GM23338 (cell line): ENCODE measurements at regions not wholly inside any gene's neighbourhood (a gene's known extent, or its start where the extent isn't known, plus 50 kb on each side); places are given as distances from the start of the nearest gene placed in this dataset.

Experiments used
- ATAC-seq: fragments of 200-7000 bp; cut with Tn5 transposase; 3 replicates; pipeline ENCODE4 v1.9.1; 2020
- DNase-seq: peaks from one replicate; pipeline ENCODE4 v3.0.0-alpha.2; 2015; ENCODE audit warnings: low spot score
- H2AFZ ChIP-seq: fragments of 200-600 bp; sonication (generic); 2 replicates; pipeline ENCODE4 v1.8.0; 2016; ENCODE audit warnings: antibody characterized with exemption, mild to moderate bottlenecking, moderate library complexity
- H3F3A ChIP-seq: fragments of 200-600 bp; sonication (generic); replicated peaks from 2 replicates; pipeline ENCODE4 v1.8.0; 2017; ENCODE audit warnings: antibody characterized with exemption, mixed run types, low read depth
- H3K27ac ChIP-seq: fragments of 200-600 bp; sonication (generic); 2 replicates; pipeline ENCODE4 v1.6.1; 2016; ENCODE audit warnings: low read depth
- H3K27me3 ChIP-seq: fragments of 200-600 bp; sonication (generic); 2 replicates; pipeline ENCODE4 v1.8.0; 2016; ENCODE audit warnings: mild to moderate bottlenecking, mixed run types, moderate library complexity; ENCODE audit not compliant: insufficient read depth
- H3K36me3 ChIP-seq: fragments of 200-600 bp; sonication (generic); 2 replicates; pipeline ENCODE4 v1.8.0; 2016; ENCODE audit warnings: mild to moderate bottlenecking; ENCODE audit not compliant: insufficient read depth
- H3K4me1 ChIP-seq: fragments of 200-600 bp; sonication (generic); 2 replicates; pipeline ENCODE4 v1.8.0; 2016; ENCODE audit warnings: mild to moderate bottlenecking, moderate library complexity; ENCODE audit not compliant: insufficient read depth
- H3K4me2 ChIP-seq: fragments of 200-600 bp; sonication (generic); 2 replicates; pipeline ENCODE4 v1.7.1; 2017; ENCODE audit warnings: mixed run types
- H3K4me3 ChIP-seq: fragments of 200-600 bp; sonication (generic); 2 replicates; pipeline ENCODE4 v1.6.1; 2016; ENCODE audit warnings: mixed run types
- H3K79me2 ChIP-seq: fragments of 200-600 bp; sonication (generic); replicated peaks from 2 replicates; pipeline ENCODE4 v1.8.0; 2017; ENCODE audit warnings: mild to moderate bottlenecking; ENCODE audit not compliant: insufficient read depth
- H3K9me2 ChIP-seq: fragments of 200-600 bp; sonication (generic); 2 replicates; pipeline ENCODE4 v1.8.0; 2017; ENCODE audit not compliant: insufficient read depth
- H4K20me1 ChIP-seq: fragments of 200-600 bp; sonication (generic); replicated peaks from 2 replicates; pipeline ENCODE4 v1.8.0; 2017; ENCODE audit warnings: mild to moderate bottlenecking; ENCODE audit not compliant: insufficient read depth
- H3K27ac Mint-ChIP-seq: 2 replicates; pipeline ENCODE4 v1.8.0; 2020; ENCODE audit warnings: inconsistent platforms, mild to moderate bottlenecking, moderate library complexity, mixed read lengths
- H3K27me3 Mint-ChIP-seq: 3 replicates; pipeline ENCODE4 v1.8.0; 2022; ENCODE audit warnings: low read depth, mild to moderate bottlenecking, moderate library complexity, mixed read lengths, inconsistent platforms; ENCODE audit not compliant: insufficient read depth, poor library complexity
- H3K36me3 Mint-ChIP-seq: 3 replicates; pipeline ENCODE4 v1.8.0; 2021; ENCODE audit warnings: low read depth, mild to moderate bottlenecking, inconsistent platforms, moderate library complexity, mixed read lengths
- H3K4me1 Mint-ChIP-seq: 3 replicates; pipeline ENCODE4 v1.8.0; 2020; ENCODE audit warnings: mild to moderate bottlenecking, inconsistent platforms, mixed read lengths
- H3K4me3 Mint-ChIP-seq: 3 replicates; pipeline ENCODE4 v1.8.0; 2021; ENCODE audit warnings: moderate library complexity, mild to moderate bottlenecking, inconsistent platforms, mixed read lengths
- H3K9me3 Mint-ChIP-seq: 3 replicates; pipeline ENCODE4 v1.8.0; 2020; ENCODE audit warnings: moderate library complexity, mild to moderate bottlenecking, inconsistent platforms, mixed read lengths
- CREB1 ChIP-seq: fragments of 250-450 bp; sonication (Bioruptor Pico); IDR thresholded peaks from 2 replicates; pipeline ENCODE4 v1.5.0; 2020; ENCODE audit warnings: low read depth, mild to moderate bottlenecking, moderate library complexity
- EZH2 ChIP-seq: fragments of 200-600 bp; sonication (generic); IDR thresholded peaks from one replicate; pipeline ENCODE4 v1.8.0; 2017; ENCODE audit warnings: antibody characterized with exemption, mild to moderate bottlenecking, low read depth; ENCODE audit not compliant: unreplicated experiment
- EZH2phosphoT487 ChIP-seq: fragments of 200-600 bp; sonication (generic); IDR thresholded peaks from one replicate; pipeline ENCODE4 v1.8.1; 2018; ENCODE audit warnings: antibody characterized with exemption; ENCODE audit not compliant: unreplicated experiment
- JUNB ChIP-seq: IDR thresholded peaks from one replicate; pipeline ENCODE4 v1.6.1; 2016; ENCODE audit warnings: antibody characterized with exemption; ENCODE audit not compliant: unreplicated experiment
- NANOG ChIP-seq: IDR thresholded peaks from 2 replicates; pipeline ENCODE4 v1.6.1; 2016; ENCODE audit warnings: antibody characterized with exemption, borderline replicate concordance
- POLR2AphosphoS5 ChIP-seq: IDR thresholded peaks from 2 replicates; pipeline ENCODE4 v1.6.1; 2016; ENCODE audit warnings: antibody characterized with exemption, low read depth
- STAT1 ChIP-seq: IDR thresholded peaks from one replicate; pipeline ENCODE4 v1.6.1; 2016; ENCODE audit warnings: antibody characterized with exemption; ENCODE audit not compliant: unreplicated experiment
- ZNF114 ChIP-seq: fragments of 250-450 bp; sonication (Bioruptor Pico); IDR thresholded peaks from 2 replicates; pipeline ENCODE4 v1.5.0; 2020; ENCODE audit warnings: mild to moderate bottlenecking, moderate library complexity
- ZNF331 ChIP-seq: fragments of 250-450 bp; sonication (Bioruptor Pico); IDR thresholded peaks from 2 replicates; pipeline ENCODE4 v1.5.0; 2020; ENCODE audit warnings: low read depth, mild to moderate bottlenecking, moderate library complexity
- TF ChIP-seq, protein P1 (sequence below), 2 experiments: fragments of 200-600 bp in 1 of 2; sonication (generic) in 1 of 2; conservative IDR thresholded peaks; 2 replicates each; pipeline versions ENCODE4 v1.5.1 to v1.6.1; 2016 to 2017; ENCODE audit warnings: antibody characterized with exemption in 2 of 2, low read depth in 2 of 2, mild to moderate bottlenecking in 2 of 2, moderate library complexity in 1 of 2
- TF ChIP-seq, protein P2 (sequence below): IDR thresholded peaks from one replicate; pipeline ENCODE4 v1.6.1; 2018; ENCODE audit warnings: antibody characterized with exemption; ENCODE audit not compliant: unreplicated experiment
- TF ChIP-seq, protein P3 (sequence below): fragments of 250-450 bp; sonication (Bioruptor Pico); IDR thresholded peaks from 2 replicates; pipeline ENCODE4 v1.5.0; 2020; ENCODE audit warnings: mild to moderate bottlenecking, moderate library complexity
- TF ChIP-seq, protein P4 (sequence below): IDR thresholded peaks from 2 replicates; pipeline ENCODE4 v1.6.1; 2016; ENCODE audit warnings: antibody characterized with exemption

DNA sequence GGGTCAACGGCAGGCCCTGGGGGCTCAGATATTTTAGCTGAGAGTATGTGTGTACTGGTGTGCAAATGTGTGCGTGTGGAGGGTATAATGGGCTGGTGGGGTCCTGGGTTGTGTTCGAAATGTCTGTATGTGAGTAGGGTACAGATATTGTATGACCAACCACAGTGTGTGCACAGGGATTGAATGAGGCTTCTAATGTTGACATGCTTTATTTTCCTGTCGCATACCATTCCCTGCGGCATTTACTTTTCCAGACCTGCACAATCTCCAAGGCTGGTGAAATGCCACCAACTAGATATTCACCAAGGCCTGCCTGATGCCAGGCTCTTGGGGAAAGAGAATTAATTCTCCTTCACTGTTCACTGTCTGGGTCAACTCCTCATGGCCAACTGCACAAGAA is 441.4 kb upstream of the SULF2 start:
- Mint-ChIP-seq H3K4me1 (no peaks in the 10 kb centered on the region; the same call in 2 of the 3 replicates), H3K36me3 (peaks cover 4% of the 10 kb centered on the region; the same call in 2 of the 3 replicates), H3K4me3 (no peak overlapping the region), H3K27me3 (peaks cover 4% of the 10 kb centered on the region), H3K27ac (no peak overlapping the region), H3K9me3 (peaks cover 14% of the 10 kb centered on the region)
- Histone ChIP-seq H3K4me3 (no peak overlapping the region), H3K27ac (no peak overlapping the region), H3K4me2 (no peak overlapping the region), H3F3A (no peaks in the 10 kb centered on the region), H3K4me1 (no peaks in the 10 kb centered on the region), H3K36me3 (no peaks in the 10 kb centered on the region), H3K27me3 (no peaks in the 10 kb centered on the region), H3K9me2 (no peaks in the 10 kb centered on the region), H3K79me2 (no peaks in the 10 kb centered on the region), H2AFZ (no peak overlapping the region), H4K20me1 (no peaks in the 10 kb centered on the region)
- no peak for DNase-seq
- TF ChIP-seq NANOG = no peak
- TF ChIP-seq STAT1 = no peak
- no peak for TF ChIP-seq ZNF331 (CRISPR knock-in tag)
- TF ChIP-seq EZH2 = no peak
- no peak for TF ChIP-seq ZNF114 (CRISPR knock-in tag)
- TF ChIP-seq, protein P1, sequence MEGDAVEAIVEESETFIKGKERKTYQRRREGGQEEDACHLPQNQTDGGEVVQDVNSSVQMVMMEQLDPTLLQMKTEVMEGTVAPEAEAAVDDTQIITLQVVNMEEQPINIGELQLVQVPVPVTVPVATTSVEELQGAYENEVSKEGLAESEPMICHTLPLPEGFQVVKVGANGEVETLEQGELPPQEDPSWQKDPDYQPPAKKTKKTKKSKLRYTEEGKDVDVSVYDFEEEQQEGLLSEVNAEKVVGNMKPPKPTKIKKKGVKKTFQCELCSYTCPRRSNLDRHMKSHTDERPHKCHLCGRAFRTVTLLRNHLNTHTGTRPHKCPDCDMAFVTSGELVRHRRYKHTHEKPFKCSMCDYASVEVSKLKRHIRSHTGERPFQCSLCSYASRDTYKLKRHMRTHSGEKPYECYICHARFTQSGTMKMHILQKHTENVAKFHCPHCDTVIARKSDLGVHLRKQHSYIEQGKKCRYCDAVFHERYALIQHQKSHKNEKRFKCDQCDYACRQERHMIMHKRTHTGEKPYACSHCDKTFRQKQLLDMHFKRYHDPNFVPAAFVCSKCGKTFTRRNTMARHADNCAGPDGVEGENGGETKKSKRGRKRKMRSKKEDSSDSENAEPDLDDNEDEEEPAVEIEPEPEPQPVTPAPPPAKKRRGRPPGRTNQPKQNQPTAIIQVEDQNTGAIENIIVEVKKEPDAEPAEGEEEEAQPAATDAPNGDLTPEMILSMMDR (conservative IDR thresholded peaks at IDR 0.05; ENCODE audit: low read depth in 2 of 2) = no peak
- no peak for TF ChIP-seq JUNB
- no peak for TF ChIP-seq POLR2AphosphoS5
- no peak for TF ChIP-seq CREB1
- no peak for TF ChIP-seq EZH2phosphoT487
- TF ChIP-seq, protein P2, sequence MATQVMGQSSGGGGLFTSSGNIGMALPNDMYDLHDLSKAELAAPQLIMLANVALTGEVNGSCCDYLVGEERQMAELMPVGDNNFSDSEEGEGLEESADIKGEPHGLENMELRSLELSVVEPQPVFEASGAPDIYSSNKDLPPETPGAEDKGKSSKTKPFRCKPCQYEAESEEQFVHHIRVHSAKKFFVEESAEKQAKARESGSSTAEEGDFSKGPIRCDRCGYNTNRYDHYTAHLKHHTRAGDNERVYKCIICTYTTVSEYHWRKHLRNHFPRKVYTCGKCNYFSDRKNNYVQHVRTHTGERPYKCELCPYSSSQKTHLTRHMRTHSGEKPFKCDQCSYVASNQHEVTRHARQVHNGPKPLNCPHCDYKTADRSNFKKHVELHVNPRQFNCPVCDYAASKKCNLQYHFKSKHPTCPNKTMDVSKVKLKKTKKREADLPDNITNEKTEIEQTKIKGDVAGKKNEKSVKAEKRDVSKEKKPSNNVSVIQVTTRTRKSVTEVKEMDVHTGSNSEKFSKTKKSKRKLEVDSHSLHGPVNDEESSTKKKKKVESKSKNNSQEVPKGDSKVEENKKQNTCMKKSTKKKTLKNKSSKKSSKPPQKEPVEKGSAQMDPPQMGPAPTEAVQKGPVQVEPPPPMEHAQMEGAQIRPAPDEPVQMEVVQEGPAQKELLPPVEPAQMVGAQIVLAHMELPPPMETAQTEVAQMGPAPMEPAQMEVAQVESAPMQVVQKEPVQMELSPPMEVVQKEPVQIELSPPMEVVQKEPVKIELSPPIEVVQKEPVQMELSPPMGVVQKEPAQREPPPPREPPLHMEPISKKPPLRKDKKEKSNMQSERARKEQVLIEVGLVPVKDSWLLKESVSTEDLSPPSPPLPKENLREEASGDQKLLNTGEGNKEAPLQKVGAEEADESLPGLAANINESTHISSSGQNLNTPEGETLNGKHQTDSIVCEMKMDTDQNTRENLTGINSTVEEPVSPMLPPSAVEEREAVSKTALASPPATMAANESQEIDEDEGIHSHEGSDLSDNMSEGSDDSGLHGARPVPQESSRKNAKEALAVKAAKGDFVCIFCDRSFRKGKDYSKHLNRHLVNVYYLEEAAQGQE = no peak
- TF ChIP-seq, protein P3, sequence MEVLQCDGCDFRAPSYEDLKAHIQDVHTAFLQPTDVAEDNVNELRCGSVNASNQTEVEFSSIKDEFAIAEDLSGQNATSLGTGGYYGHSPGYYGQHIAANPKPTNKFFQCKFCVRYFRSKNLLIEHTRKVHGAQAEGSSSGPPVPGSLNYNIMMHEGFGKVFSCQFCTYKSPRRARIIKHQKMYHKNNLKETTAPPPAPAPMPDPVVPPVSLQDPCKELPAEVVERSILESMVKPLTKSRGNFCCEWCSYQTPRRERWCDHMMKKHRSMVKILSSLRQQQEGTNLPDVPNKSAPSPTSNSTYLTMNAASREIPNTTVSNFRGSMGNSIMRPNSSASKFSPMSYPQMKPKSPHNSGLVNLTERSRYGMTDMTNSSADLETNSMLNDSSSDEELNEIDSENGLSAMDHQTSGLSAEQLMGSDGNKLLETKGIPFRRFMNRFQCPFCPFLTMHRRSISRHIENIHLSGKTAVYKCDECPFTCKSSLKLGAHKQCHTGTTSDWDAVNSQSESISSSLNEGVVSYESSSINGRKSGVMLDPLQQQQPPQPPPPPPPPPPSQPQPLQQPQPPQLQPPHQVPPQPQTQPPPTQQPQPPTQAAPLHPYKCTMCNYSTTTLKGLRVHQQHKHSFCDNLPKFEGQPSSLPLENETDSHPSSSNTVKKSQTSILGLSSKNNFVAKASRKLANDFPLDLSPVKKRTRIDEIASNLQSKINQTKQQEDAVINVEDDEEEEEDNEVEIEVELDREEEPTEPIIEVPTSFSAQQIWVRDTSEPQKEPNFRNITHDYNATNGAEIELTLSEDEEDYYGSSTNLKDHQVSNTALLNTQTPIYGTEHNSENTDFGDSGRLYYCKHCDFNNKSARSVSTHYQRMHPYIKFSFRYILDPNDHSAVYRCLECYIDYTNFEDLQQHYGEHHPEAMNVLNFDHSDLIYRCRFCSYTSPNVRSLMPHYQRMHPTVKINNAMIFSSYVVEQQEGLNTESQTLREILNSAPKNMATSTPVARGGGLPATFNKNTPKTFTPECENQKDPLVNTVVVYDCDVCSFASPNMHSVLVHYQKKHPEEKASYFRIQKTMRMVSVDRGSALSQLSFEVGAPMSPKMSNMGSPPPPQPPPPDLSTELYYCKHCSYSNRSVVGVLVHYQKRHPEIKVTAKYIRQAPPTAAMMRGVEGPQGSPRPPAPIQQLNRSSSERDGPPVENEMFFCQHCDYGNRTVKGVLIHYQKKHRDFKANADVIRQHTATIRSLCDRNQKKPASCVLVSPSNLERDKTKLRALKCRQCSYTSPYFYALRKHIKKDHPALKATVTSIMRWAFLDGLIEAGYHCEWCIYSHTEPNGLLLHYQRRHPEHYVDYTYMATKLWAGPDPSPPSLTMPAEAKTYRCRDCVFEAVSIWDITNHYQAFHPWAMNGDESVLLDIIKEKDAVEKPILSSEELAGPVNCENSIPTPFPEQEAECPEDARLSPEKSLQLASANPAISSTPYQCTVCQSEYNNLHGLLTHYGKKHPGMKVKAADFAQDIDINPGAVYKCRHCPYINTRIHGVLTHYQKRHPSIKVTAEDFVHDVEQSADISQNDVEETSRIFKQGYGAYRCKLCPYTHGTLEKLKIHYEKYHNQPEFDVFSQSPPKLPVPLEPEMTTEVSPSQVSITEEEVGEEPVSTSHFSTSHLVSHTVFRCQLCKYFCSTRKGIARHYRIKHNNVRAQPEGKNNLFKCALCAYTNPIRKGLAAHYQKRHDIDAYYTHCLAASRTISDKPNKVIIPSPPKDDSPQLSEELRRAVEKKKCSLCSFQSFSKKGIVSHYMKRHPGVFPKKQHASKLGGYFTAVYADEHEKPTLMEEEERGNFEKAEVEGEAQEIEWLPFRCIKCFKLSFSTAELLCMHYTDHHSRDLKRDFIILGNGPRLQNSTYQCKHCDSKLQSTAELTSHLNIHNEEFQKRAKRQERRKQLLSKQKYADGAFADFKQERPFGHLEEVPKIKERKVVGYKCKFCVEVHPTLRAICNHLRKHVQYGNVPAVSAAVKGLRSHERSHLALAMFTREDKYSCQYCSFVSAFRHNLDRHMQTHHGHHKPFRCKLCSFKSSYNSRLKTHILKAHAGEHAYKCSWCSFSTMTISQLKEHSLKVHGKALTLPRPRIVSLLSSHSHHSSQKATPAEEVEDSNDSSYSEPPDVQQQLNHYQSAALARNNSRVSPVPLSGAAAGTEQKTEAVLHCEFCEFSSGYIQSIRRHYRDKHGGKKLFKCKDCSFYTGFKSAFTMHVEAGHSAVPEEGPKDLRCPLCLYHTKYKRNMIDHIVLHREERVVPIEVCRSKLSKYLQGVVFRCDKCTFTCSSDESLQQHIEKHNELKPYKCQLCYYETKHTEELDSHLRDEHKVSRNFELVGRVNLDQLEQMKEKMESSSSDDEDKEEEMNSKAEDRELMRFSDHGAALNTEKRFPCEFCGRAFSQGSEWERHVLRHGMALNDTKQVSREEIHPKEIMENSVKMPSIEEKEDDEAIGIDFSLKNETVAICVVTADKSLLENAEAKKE (CRISPR knock-in tag) = no peak
- TF ChIP-seq, protein P4, sequence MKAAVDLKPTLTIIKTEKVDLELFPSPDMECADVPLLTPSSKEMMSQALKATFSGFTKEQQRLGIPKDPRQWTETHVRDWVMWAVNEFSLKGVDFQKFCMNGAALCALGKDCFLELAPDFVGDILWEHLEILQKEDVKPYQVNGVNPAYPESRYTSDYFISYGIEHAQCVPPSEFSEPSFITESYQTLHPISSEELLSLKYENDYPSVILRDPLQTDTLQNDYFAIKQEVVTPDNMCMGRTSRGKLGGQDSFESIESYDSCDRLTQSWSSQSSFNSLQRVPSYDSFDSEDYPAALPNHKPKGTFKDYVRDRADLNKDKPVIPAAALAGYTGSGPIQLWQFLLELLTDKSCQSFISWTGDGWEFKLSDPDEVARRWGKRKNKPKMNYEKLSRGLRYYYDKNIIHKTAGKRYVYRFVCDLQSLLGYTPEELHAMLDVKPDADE = no peak
- no peak for ATAC-seq
